Tongue (tissue), 1 donor: ENCODE measurements at regions not wholly inside any gene's neighbourhood (a gene's known extent, or its start where the extent isn't known, plus 50 kb on each side); places are given as distances from the start of the nearest gene placed in this dataset.
A peak's percentile ranks its signal among the peaks of the same experiment; 100 is the strongest.
"Not testable (repeated sequence)": the region's sequence is repeated elsewhere in the genome, so short reads cannot be mapped to it uniquely, and the experiment has no call there.

Experiments
- DNase-seq: peaks from one replicate; pipeline ENCODE4 v3.0.0-alpha.2; 2015

- DNase-seq: no peak
Measured at GRCh38 chr20:57826666-57827287, 117.0 kb upstream of the PMEPA1 start.

DNA sequence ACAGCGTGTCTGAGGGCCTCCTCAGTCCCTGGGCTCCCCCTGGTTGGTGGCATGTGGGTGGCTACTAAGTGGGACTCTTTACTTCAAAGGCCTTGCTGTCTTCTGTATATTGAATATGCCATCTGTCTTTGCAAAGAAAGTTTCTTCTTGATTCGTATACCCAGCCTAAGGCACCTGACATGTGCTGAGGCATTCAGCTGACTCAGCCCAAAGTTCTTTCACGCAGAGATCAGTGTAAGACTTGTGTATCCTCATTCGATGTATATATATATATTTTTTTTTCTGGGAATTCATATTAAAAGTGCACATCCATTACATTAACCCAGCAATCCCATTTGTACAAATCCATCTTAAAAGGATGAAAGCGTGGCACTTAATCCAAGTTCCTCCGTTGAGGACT is 115.1 kb upstream of the PMEPA1 start:
- no peak for DNase-seq

DNA sequence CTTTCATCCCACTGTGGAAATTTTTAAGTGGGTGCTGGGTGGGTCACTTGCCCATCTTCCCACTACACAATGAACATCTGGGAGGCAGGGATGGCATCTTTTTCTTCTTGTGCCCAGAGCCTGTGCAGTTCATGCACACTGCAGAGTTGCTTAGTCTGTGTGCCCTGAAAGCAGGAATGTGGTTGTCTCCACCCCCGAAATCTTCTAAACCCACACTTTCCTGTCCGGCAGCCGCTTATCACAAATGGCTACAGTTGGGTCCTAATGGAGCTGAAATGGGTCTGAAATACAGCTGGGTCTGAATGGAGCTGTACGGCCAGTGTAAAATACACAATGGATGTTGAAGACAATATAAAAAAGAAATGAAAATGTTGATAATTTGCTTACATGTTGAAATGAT is 112.1 kb upstream of the PMEPA1 start:
- no peak for DNase-seq

DNA sequence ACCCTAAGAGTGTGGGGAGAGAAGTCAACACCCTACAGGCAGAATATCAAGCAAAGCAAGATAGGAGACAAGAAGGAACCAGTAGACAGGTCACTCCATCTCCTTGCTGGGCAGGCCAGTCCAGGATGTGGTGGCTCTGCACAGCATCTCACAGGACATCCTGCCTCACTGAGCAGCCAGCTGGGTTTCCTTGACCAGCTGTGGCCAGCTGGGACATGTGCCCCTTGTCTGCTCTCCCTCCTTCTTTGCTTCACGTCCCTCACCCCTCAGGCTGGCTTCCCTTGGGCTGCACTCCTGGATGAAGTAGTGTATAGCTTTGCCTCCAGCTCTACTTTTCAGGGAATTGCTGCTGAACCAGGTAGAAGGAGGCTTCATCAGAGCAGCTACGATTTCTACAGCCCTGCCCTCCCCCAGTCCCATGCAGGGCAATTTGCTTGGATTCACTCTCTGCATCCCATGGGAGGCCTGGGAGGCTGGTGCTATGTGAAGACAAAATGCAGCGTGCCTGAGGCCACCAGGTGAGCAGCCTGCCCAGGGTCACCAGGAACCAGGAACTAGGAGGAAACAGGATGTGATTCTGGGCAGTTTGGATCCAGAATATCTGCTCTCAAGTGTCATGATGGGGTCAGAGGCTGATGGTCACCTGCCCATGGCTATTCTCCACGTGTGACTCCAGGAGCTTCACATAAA is 110.0 kb upstream of the PMEPA1 start:
- no peak for DNase-seq

DNA sequence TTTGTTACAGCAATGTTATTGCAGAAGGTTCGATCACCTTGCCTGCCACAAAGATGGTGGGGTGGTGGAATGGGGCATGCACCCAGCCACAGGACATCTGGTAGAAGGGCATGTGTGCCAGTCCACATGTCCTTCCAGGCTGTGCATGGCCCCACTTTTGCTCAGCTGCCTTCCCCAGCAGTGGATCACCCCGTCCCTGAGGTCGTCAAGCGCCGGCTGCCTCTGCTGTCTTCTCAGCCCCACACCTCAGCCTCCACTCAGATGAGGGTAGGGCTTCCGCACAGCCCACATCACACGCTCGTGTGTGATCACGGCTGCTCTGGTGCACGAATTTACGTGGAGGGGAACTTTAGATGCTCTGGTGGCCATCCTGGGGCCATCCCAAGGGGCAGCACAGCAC is 109.5 kb upstream of the PMEPA1 start:
- DNase-seq: no peak

DNA sequence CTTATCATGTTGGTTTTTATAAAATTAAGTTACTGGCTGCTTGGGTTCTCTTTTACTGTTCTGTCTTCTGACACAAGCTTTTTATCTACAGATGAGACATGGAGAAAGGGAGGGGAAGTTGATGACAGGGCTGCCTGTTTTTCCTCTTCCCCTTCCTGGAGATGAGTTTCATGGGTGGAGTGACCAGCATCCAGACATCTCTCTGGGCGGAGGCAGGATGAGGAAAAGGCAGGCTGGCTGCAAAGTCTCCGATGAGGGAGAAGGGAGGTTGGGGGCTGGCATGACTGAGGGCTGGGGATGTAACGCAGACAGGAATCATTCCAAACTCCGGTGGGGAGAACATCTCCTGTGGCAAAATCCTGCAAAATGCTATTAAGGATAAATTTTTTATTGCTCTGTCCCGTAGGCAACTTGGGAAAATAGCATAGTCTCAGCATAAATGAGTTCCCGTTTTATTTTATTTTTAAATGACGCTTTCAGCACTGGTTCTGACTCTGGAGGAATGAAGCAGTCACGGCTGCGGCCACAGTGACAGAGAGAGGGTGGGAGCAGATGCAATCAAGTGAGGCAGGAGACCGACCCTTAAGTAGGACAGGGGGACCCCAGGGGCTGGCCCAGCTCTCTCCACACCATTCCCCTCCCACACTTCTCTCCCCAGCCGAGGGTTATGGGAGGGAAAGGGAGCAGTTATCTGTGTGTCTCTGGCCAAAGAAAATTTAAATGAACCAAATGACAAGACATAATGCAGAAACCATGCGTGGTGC is 108.8 kb upstream of the PMEPA1 start:
- no peak for DNase-seq

GRCh38 chr20:57815405-57815804 is 105.6 kb upstream of the PMEPA1 start:
- no peak for DNase-seq

DNA sequence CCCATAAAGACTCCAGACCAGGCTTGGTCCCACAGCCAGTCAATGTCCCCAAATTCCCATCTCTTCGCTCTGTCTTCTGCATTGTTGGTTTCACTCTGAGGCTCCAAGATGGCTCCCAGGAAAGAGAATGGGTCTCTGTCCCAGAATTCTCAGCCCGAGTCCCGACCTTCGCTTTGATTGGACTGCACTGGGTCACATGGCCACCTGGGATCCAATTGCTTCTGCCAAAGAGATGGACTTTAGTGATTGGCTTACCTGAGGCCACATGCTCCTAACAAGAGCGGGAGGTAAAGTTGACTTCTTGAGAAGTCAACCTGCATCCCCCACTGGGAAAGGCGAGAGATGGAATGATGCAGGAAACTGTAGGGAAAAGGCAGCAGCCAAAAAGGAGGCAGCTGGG is 104.7 kb upstream of the PMEPA1 start:
- no peak for DNase-seq

- DNase-seq: no peak
Measured at GRCh38 chr20:57813509-57814269, 103.9 kb upstream of the PMEPA1 start.

DNA sequence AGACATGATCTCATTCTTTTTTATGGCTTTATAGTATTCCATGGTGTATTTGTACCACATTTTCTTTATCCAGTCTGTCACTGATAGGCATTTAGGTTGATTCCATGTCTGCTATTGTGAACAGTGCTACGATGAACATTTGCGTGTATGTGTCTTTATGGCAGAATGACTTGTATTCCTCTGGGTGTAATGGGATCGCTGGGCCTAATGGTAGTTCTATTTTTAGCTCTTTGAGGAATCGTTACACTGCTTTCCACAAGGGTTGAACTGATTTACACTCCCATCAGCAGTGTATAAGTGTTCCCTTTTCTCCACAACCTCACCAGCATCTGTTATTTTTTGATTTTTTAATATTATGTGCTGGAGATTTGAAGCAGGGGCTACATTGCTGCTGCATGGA is 102.8 kb upstream of the PMEPA1 start:
- not testable (repeated sequence) for DNase-seq

DNA sequence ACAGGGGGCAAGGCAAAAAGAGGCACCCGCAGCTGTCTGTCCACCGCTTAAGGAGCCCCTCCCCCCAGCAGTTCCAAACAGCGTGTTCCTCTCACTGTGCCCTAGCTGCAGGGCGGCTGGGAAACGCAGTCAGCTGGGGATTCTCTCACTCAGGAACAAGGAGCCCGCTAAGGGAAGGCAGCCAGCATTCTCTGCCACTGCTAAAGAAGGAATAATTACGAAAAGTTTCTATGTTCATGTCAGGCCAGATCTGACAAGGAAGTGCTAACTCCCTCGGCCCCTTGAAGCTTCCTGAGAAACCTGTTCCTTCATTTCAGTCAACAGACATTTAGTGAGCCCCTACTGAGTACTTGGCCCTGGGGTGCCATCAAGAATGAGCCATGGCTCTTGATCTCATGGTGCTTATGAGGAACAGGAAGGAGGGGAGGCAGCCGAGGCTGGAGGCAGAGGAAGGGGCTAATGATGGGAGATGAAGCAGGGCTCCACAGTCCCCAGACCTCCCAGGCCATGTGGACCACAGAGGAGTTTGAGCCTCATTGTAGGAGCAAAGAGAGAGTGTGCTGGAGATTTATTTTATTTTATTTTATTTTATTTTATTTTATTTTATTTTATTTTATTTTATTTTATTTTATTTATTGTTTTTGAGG is 101.7 kb upstream of the PMEPA1 start:
- DNase-seq: peak; percentile 77

DNA sequence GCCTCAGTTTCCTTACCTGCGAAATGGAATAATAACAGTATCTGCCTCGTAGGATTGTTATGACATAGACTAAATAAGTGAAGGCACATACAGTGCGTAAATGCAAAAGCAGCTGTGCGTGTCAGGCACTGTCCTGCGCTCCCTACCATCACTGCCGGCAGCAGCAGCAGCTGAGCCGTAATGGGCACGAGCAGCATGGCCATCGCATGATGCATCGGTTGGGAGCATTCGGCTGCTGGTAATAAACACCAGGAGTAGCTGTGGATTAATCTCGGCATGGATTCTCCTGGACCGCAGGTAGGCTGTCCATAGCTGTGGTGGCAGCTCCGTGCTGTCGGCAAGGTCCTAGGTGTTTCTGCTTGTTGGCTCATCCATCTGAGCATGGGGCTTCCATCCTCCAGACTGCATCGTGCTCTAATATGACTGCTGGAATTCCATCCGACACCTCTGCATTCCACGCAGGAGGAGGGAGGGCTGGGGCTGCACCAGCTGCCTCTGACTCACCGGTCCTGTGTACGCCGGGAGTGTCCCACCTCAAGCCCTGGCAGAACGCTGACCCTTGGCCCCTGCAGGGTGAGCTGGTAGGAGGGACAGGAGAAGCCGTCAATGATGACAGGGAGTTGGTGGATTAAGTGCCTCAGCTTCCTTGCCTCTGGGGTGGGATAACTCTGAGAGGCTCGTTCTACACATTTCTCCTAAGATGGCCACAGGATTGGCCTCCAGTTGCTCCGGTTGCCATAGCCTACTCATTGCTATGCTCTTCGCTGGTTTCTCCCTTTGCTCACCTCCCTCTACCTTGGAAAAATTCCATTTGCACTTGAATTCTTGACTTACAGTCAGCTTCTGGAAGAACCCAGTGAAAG is 100.9 kb upstream of the PMEPA1 start:
- DNase-seq: no peak

DNA sequence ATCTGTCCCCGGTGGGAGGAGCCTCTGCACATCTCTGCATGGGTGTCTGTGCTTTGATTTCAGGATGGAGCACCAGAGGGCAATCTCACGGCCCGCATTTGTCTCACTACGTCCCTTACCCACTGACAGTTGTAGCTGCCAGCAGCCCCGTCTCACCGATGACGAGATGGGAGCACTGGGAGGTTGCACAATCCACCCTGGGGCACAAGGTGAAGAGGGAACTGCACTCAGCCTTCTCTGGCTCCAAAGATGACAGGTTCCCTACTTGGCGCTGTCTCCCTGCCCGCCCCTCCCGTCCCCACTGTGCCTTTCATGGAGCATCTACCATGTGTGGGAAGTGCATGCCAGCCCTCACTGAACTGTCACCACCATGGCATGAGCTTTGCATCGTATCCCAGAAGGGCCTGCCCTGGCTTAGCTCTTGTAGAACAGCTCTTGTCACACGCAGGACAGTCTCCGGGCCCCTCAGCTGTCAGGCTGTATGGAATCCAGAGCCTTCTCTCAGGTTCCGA is 99.9 kb upstream of the PMEPA1 start:
- peak; percentile 75 for DNase-seq

DNA sequence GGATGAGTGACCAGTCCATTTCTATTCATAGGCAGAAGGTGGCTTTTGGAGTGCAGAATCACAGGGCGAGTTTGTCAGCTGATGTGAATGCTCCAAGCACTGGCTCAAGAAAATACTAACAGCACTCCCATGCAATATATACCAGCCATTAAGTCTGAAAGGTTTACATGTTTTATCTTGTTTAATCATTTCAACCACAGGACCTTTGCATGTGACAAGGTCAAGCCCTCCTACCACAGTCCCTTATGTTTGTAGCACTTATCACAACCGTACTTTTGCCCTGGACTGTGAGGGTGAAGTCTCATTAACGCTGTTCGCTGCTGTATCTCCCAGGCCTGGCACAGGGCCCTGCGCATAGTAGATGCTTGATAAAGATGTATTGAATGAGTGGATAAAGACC is 99.3 kb upstream of the PMEPA1 start:
- DNase-seq: no peak

- DNase-seq: no peak
Measured at GRCh38 chr20:57808264-57809070, 98.7 kb upstream of the PMEPA1 start.

- no peak for DNase-seq
Measured at GRCh38 chr20:57807401-57808263, 97.8 kb upstream of the PMEPA1 start.

- DNase-seq: no peak
Measured at GRCh38 chr20:57806975-57807374, 97.2 kb upstream of the PMEPA1 start.

- no peak for DNase-seq
Measured at GRCh38 chr20:57806476-57806875, 96.7 kb upstream of the PMEPA1 start.

- no peak for DNase-seq
Measured at GRCh38 chr20:57805747-57806146, 95.9 kb upstream of the PMEPA1 start.
